Heart left ventricle (tissue), 13 donors: ENCODE measurements at regions not wholly inside any gene's neighbourhood (a gene's known extent, or its start where the extent isn't known, plus 50 kb on each side); places are given as distances from the start of the nearest gene placed in this dataset.

Source experiments
- CTCF ChIP-seq, 12 donors: fragments of 200-600 bp; sonication (generic) in 4 of 12; IDR thresholded peaks; one replicate each; pipeline versions ENCODE4 v1.5.0 to v1.8.0; 2018 to 2022; ENCODE audit warnings: antibody characterized with exemption in 12 of 12, mild to moderate bottlenecking in 5 of 12
- POLR2A ChIP-seq, 2 donors: fragments of 450-650 bp; IDR thresholded peaks; one replicate each; pipeline ENCODE4 v1.6.1; 2017; ENCODE audit warnings: antibody characterized with exemption in 2 of 2, mild to moderate bottlenecking in 2 of 2, moderate library complexity in 2 of 2
- donor health status: ischemic (EF 13 %, LVEDD 7.1; RV severe dilation, severe dysfunction).
- donor health status: DM: no; HTN: yes; CAD: no.
- donor health status: DM: no; HTN: no; CAD: no.
- donor health status: ischemic (EF 25% LVEDD 6.9; RV normal size, moderate dysfunction).
- donor health status: ischemic (EF 25% LVEDD 5.7; RV mildly dilated, moderate dysfunction).
- donor health status: ischemic (EF 35%, LVEDD 5.7; RV mildly dilated, moderate dysfunction).
- donor health status: nonischemic (EF 11% LVEDD 7.7; RV severe dilation, severe dysfunction).
- donor health status: DM: yes; HTN: yes; CAD: no.
- donor health status: PGD.
- donor health status: ischemic (EF 29% LVEDD 5.4; RV normal size, mild dysfunction).
- donor health status: nonischemic (EF 23%, LVEDD 6.1; RV moderate dilation, normal function).

- no peak for TF ChIP-seq CTCF (IDR thresholded peaks at IDR 0.05)
- no peak for TF ChIP-seq POLR2A (IDR thresholded peaks at IDR 0.05)
These were observed 308.4 kb upstream of the RARB start for GRCh38 chr3:25119682-25120081.
